NCI-H345 treated with DMSO at 0.1 percent for 48 hours (cell line): ENCODE measurements at regions not wholly inside any gene's neighbourhood (a gene's known extent, or its start where the extent isn't known, plus 50 kb on each side); places are given as distances from the start of the nearest gene placed in this dataset.
"Not testable (repeated sequence)": the region's sequence is repeated elsewhere in the genome, so short reads cannot be mapped to it uniquely, and the experiment has no call there.

ENCODE experiments used
- DNase-seq: peaks from one replicate; lab custom pipeline; 2025; ENCODE audit not compliant: unreplicated experiment; lab: John Stamatoyannopoulos, UW

DNA sequence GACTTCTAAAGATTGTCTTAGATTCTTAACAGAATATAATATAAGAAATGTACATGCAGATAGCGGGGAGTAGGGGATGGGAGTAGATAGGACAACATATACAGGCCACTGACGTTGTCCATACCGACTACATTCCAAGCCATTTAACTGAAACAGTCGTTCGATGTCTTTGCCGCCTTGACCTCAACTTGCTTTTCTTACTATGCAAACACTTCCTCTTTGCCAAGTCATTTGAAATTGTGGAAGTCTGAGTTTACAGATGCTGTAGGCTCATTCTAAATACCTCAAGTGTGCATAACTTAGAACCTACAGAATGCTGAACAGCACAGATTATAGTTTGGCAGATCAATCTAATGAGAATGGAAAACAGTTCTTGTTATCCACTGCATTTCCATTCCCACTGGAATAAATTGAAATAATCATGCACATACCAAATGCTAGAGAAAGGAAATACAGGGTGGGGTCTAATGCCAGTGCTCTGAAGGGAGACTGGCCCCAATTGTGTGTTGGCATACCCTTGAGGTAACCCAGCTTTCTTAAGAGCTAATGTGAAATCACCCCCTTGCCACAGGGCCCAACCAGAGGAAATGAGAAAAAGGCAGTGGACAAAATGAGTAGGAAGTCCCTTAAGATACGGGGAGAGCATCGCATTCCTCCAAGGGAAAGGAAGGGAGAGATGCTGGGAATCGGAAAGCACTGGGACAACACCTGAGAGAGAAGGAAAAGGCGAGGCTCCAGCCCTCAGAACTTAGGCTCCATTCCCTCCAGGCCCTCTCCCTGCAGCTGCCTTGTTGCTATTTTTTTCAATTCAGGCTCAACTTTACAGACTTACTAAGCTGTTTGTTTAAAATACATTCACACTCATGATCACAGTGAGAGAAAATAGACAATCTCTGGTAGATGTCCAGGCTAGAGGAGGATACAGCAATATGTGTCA lies 380.9 kb upstream of the TMTC1 start:
- DNase-seq = no peak

DNA sequence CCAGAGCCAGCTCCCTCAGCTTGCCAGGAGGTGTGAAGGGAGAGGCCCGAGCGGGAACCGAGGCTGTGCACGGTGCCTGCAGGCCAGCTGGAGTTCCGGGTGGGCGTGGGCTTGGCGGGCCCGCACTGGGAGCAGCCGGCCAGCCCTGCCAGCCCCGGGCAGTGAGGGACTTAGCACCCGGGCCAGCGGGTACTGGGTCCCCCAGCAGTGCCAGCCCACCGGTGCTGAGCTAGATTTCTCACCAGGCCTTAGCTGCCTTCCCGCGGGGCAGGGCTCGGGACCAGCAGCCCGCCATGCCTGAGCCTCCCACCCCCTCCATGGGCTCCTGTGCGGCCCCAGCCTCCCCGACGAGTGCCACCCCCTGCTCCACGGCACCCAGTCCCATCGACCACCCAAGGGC lies 373.1 kb upstream of the TMTC1 start:
- DNase-seq = not testable (repeated sequence)

DNA sequence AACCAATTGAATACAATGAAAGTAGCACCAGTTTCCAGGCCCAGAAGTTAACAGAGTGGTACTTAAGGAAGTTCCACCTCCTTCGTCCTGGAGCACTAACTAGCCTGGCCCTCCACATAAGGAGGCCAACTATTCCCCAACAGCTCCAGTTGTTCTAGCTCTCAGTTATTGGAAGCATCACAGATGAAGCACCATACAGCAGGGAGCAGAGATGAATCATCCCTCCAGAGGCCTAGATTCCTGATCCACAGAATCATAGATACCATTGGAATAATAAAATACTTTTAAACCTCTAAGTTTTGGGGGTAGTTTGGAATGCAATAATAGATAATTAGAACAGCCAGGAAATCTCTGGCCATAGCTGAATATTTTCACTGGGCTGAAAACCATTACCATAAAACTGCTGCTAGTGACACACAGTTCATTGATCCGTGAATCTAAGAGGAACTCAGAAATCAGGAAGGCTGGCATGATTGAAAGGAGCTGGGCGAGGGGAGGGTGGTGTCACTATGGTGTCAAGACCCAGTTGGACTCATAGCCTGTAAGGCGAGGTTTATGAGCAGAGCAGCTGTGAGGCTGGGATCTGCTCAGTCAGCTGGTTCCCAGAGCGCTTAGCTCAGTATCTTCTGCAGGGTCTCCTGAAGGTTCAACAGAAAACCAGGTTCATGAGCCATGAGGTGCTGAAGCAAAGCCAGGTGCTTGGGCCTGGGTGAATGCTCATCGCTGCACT lies 371.4 kb upstream of the TMTC1 start:
- no peak for DNase-seq

DNA sequence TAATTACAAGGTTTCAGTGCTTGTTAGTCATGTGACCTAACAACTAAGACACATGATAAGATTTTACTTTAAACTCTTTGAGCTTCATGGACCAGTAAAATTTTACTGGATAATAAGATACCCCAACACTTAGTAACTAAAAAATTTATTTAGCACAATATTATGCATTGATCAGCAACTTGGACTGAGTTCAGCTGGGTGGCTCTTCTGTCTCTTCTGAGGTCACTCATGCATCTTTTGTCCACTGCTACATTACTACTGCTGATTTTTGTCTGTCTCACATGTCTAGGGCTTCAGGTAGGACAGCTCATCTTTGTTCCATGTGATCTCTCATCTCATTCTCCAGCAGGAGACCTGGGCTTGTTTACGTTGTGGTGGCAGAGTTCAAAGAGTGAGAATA lies 370.2 kb upstream of the TMTC1 start:
- no peak for DNase-seq

DNA sequence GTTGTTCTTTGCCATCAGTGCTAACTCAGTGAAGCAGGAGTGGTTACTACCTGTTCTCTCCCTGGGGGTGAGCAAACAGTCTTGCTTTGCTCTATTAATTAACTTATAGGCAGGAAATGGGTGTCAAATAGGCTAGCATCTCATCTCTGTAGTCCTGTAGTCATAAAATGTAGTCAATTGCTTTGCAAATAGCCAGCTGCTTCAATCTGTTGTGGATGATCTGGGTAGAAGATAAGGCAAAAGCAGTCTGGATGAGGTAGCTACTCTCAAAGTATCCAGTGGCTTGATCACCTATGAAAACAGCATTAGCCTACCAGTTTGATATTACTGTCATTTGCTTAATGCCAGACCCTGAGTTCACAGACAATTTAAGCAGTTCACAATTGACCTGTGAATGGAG lies 369.0 kb upstream of the TMTC1 start:
- DNase-seq = no peak

DNA sequence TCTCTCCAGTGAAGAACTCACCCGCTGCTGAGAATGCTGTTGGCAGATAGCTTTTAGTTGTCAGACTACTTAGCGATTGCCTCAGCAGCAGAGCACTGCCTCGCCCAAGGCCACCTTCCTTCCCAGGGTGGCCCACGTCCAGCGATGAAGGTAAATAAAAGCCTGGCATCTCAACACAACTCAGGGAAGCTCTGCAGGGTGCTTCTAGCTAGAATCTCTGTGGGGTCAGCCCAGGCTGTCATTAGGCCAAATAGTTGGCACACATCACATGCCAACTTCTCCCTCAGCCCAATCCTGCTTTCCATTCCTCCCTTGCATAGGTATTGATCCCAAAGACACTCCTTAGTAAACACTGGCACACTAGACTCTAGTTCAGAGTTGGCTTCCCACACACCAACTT lies 368.1 kb upstream of the TMTC1 start:
- DNase-seq = no peak

DNA sequence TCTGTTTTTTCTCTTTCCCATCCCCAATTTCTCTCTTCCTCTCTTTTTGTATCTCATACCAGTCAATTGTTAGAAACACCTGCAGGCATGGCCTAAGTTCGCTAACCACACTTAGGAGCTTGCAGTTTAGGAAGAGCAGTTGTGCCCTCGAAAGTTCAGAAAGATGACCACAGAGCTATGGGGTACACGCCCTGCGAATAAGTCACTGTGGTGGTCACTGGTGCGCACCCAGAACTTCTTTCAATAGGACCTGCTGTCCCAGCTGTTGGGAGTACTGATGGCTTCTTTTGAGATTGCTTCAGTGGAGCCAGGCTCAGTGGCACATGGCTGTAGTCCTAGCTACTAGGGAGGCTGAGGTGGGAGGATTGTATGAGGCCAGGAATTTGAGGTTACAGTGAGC lies 362.8 kb upstream of the TMTC1 start:
- no peak for DNase-seq

DNA sequence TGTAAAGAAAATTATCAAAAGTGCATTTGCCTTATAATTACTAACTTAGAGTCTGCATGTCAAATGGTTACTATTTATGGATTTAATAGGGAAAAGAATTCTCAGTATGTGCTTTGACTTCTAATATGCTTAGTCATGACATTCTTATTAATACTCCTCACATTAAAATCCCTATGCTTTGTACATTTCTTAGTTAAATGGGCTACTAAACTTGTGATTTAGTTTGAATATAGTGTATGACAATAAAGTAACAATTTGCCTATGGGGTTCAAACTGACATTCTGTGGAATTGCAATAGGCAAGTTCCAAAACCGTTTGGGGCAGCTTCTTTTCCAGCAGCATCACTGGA lies 361.9 kb upstream of the TMTC1 start:
- DNase-seq = no peak

DNA sequence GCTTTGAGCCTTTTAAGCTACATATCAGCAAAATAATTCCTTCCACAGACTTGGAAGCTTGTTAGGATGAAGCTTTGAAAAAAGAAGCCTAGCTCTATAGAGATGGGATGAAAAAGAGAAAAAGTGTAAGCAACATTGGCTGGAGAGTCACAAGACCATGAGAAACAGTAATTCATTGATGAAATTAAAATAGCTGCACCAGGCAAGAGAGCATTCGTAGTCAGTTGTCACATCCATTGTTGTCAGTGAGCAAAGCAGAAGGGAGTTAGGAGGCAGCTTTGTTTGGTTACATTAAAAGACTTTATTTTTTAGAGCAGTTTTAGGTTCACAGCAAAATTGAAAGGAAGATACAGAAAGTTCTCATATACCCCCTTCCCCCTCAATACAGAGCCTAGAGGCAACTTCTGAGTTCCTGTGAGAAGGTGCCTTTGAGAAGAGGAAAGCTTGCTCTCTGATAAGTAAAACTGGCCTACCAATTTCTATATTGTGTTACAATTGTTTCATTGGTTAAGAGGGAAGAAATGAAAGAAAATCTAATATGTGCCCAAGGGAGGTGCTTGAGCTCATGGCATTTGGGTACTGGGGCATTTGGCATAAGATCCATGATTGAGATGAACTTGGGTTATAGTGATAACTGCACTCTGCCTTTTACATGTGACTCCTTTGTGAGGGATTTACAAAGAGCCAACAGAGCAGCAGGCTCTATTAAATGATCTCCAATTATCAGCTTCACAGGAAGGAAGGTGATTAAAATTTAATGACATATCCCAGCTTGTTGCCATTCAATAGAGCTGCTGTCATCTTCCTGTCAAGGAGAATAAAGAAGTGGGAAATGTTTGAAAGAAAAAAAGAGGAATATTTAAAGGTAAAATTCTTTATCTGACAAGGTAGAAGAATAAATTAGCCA lies 361.3 kb upstream of the TMTC1 start:
- no peak for DNase-seq

DNA sequence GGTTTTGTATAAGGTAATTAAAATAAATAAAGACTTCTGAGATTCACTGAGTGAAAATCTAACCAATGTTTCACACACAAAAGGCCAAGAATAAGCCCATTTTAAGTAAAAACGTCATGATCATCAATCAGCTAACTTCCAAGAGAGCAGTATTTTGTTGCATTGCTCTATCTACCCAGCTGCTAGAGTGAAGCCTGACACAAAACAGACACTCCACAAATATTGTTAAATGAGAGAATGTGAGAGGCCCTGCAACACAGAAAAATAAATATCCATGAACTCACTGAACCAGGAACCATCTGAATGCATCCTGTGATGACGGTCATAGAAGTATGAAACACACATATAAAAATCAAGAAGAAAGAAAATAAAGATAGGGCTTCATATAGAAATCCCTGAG lies 358.6 kb upstream of the TMTC1 start:
- no peak for DNase-seq

DNA sequence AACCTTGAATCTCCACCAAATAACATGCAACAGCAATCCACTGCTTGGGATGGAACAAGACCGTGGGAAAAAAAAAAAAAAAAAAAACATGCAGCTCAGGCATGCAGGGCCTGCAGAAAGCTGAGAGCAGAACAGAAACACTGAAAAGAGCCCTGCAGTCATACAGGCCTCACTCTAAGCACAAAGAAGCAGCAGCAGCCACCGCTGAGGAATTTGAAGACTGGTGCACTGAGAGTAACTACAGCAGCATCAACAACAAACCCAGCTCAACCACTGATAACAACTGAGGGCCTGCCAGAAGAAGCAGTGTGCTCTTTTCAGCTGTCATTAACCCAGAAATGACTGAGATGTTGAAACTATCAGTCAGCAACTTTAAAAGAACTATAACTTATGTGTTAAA lies 354.7 kb upstream of the TMTC1 start:
- no peak for DNase-seq

DNA sequence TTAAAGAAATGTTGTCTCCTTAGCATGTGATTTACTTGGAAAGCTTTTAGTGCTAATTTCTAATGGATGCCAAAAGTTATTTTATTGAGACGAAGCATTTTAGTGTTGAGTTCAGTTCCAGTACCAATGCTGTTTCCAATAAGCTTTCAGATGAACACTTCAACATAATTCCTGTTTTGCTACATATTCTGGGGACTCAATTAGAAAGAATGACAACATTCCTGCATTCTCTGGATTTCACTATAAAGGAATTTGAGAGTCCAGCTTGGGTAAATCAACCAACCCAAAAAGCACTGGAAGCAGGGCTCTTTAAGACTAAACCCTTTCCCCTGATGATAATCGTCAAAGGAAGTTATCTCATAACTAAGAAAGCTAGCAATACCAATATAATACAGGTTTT lies 353.0 kb upstream of the TMTC1 start:
- DNase-seq = no peak

DNA sequence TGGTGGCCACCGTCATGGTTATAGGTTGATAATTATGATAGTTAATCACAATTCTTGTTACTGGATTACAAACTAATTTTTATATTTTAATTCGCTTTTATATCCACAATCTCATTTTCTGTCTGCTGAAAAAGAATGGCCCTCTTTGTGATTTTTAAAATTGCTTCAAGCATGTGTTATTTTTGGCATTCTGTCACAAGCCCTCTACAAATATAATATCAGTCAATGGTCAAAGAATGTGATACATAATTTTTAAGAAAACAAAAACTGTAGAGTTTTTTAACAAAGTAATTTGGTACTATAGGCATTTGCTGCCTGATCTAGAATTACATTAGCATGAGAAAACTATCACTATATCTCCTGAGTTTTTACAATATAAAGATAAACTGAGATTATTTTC lies 352.0 kb upstream of the TMTC1 start:
- no peak for DNase-seq

DNA sequence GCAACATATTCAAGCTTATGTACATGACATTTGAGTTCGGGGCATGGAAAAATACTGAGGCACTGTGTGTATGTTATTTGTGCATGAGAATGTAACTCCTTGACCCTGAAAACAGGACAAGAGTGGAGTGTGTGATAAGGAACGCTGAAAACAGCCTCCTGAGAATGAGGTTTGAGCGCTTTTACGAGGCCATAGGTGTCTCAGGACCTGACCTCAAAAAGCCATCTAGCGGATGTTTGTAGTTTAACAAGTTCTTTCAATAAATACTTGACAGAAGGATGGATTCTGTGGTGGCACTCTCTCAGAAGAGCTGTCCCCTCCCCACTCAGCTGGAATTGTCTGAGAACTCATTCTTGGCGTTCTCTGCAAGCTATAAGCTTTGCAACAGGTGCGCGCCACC lies 350.5 kb upstream of the TMTC1 start:
- DNase-seq = no peak

DNA sequence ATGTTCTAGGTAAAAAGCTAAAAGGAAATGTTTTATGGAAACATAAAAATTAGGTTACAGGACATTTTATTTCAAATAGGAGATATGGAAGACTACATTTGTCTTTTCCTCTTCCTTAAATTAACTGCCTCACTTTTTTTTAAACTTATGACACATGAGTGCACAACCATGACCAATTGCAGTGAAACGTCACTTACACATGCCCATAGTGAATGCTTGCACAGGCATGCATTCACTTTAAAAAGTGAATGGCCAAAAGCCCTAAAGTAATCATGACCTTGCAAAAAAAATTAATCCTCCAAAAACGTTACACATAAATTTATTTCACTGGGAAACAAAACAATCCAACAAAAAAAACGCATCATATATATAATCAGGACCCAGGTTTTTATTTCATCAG lies 343.2 kb upstream of the TMTC1 start:
- no peak for DNase-seq

DNA sequence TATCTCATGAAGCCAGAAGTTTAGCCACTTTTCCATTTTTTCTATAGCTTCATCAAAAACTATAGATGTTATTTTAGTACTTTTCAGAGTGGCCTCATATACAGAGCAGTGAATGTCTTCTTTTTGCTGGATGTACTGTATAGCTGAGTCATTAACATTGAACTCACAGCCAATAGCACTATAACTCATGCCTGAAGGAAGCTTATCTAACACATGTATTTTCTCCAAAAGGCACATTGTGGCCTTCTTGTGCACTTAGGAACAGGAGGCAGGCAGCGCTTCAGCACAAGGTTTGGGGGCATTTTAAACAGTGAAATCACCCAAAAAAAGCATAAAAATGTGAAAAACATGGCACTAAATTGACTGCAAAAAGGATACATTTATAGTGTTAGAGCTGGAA lies 336.8 kb upstream of the TMTC1 start:
- DNase-seq = no peak

DNA sequence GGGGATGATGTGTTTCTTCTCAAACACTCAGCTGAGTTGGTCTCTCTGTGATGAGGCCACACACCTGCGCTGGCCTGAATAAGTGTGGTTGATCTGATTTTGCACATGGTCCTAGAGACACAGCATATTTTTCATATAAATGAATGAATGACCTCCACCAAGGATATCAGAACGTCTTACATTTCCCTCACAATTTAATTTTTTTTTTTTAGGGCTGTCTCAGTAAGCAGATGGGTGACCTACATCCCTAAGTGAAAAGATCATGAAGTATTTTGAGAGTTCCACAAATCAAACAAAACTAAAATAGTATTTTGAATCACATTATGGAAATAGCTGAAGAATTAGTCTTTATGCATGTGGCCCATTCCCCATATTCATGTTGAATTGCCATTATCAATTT lies 333.7 kb upstream of the TMTC1 start:
- no peak for DNase-seq

DNA sequence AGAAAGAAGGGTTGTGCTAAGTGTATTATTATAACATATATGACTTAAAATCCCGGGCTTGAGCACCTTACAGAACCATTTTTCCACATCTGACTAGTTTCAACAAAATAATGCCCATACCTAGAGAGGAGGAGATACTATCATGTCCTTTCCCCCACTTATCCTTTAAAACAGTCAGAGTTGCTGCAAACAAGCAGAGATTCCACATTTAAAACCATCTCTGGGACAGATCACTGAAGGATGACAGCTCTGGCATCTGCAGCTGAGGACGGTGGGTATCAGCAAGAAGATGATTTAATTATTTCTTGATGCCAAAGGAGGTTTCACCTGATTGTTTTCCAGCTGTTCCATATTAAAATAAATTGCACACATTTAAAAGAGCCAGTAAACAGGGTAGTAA lies 328.0 kb upstream of the TMTC1 start:
- no peak for DNase-seq

DNA sequence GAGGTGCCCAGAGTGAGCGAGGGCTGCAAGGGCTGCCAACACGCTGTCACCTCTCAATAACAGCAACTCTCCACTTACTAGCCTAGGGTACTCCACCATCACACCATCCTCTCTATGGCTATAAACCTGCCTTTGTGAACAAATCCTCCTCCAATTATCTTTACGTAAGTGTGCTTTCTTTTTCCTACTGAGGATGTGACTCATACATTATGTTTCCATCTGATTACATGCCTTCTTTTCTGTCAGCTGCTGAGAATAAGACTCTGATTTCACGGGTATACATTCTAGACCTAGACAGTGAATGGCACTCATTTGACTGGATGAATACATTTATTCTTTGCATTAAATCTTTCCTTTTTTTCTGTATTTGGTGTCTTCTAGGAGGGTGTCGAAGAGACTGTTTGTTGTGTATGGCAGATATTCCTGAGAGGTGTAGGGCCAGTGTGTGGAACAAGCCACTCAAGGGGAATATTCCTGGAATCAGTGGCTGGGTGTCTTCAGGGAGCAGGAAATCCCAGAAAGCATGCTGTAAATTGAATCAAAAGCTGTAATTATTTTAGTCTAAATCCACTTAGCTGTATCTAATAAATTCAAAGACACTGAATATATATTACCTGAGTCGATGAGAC lies 327.3 kb upstream of the TMTC1 start:
- no peak for DNase-seq

DNA sequence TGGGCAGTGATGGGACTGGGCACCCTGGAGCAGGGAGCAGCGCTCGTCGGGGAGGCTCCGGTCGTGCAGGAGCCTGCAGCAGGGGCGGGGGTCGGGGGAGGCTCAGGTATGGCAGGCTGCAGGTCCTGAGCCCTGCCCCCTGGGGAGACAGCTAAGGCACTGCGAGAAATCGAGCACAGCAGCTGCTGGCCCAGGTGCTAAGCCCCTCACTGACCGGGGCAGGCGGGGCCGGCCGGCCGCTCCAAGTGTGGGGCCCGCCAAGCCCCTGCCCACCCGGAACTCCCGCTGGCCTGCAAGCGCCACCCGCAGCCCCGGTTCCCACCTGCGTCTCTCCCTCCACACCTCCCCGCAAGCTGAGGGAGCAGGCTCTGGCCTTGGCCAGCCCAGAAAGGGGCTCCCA lies 326.8 kb upstream of the TMTC1 start:
- DNase-seq = no peak

DNA sequence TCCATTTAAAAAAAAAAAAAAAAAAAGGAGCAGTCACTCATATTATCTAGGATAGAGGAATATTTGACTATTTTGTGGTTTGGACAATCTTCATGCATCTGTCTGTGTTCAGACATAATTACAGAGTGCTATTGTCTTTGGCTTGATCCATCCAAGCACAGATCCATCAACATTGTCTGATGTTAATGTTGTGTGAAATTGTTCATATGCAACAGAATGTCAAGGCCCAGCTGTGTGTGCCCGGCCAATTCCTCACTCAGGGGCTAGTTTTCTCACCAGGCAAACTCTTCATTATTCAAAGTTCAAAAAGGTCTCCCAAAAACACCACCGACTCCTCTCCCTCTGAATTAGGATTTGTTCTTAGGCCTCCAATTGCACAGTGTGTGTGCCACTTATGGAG lies 324.9 kb upstream of the TMTC1 start:
- DNase-seq = no peak
